ENCODE measurements at regions not wholly inside any gene's neighbourhood (a gene's known extent, or its start where the extent isn't known, plus 50 kb on each side); places are given as distances from the start of the nearest gene placed in this dataset.

- no TSS peak for BruUV-seq (replicated peaks)
- Histone ChIP-seq H2BK20ac (ENCODE audit: low read depth, low read length) (no peak overlapping the region), H3K36me3 (ENCODE audit: control insufficient read depth, insufficient read depth, low read length) (no peaks in the 10 kb centered on the region), H3K79me1 (ENCODE audit: low read depth in 1 of 2, low read length in 2 of 2) (no peaks in the 10 kb centered on the region), H3K9ac (ENCODE audit: low read depth, low read length) (no peak overlapping the region), H3K9me3 (ENCODE audit: control insufficient read depth, insufficient read depth, low read length) (no peaks in the 10 kb centered on the region), H3K56ac (ENCODE audit: extremely low read depth, insufficient read depth, low read length) (no peak overlapping the region), H4K20me1 (ENCODE audit: insufficient read depth, low read length) (no peaks in the 10 kb centered on the region), H2BK120ac (ENCODE audit: low read depth, low read length) (no peak overlapping the region), H2BK15ac (ENCODE audit: low read depth, low read length) (no peak overlapping the region), H3K4me1 (ENCODE audit: control insufficient read depth, insufficient read depth, low read length) (peaks cover 5% of the 10 kb centered on the region), H3K23ac (ENCODE audit: low read depth, low read length) (no peak overlapping the region), H3K9me1 (ENCODE audit: insufficient read depth, low read length) (peaks cover 6% of the 10 kb centered on the region), H4K8ac (ENCODE audit: low read depth in 2 of 2, low read length in 2 of 2) (no peak overlapping the region), H3K4ac (ENCODE audit: low read depth, low read length) (no peak overlapping the region), H4K91ac (ENCODE audit: insufficient read depth, low read depth, low read length) (no peak overlapping the region), H3K18ac (ENCODE audit: low read depth, low read length) (no peak overlapping the region), H3K27me3 (ENCODE audit: control insufficient read depth, insufficient read depth, low read length) (no peaks in the 10 kb centered on the region), H3K4me2 (ENCODE audit: low read depth, low read length) (no peak overlapping the region), H2AK5ac (ENCODE audit: low read depth, low read length) (no peak overlapping the region), H2AFZ (replicated peaks; ENCODE audit: low read length, poor library complexity) (no peak overlapping the region), H3K27ac (ENCODE audit: insufficient read depth, low read length) (no peak overlapping the region), H3K14ac (replicated peaks; ENCODE audit: low read depth, low read length) (no peak overlapping the region), H4K5ac (ENCODE audit: low read depth, low read length) (no peak overlapping the region), H3K4me3 (ENCODE audit: insufficient read depth, low read depth, low read length) (no peak overlapping the region), H2AK9ac (replicated peaks; ENCODE audit: low read depth, low read length, poor library complexity) (no peak overlapping the region), H2BK5ac (ENCODE audit: low read depth, low read length, poor library complexity, severe bottlenecking) (no peak overlapping the region)
- DNase-seq (no peak), ATAC-seq (ENCODE audit: low read depth) (no peak)
- ChIA-PET CTCF (interaction anchor here (1.3 kb wide), 1 partner anchor 16 kb away, joined by 3 read pairs; no protein-coding TSS in a partner anchor), POLR2A (ENCODE audit: unreplicated experiment) (no interaction called here)
- dilution Hi-C loops (cut with HindIII; ENCODE audit: low sequenced_read_pairs, unreplicated experiment) (no loop called here), intact Hi-C loops (cut with micrococcal nuclease) (no loop called here), in situ Hi-C loops (cut with MboI; ENCODE audit: low sequenced_read_pairs) (no loop called here)
- WGBS, 2 experiments (ENCODE audit: extremely low coverage in 2 of 2, insufficient read length in 1 of 2): no CpG with 5 or more reads among the region's 4 CpGs
- TF ChIP-seq POLR2A (IDR thresholded peaks at IDR 0.05; ENCODE audit: low read depth, low read length): no peak
- no peak for TF ChIP-seq RFX5 (IDR thresholded peaks at IDR 0.05; ENCODE audit: low read depth, low read length)
- TF ChIP-seq FOS (IDR thresholded peaks at IDR 0.05; ENCODE audit: low read depth, low read length): no peak
- TF ChIP-seq MXI1 (IDR thresholded peaks at IDR 0.05; ENCODE audit: borderline replicate concordance, low read depth, low read length): no peak
- TF ChIP-seq CTCF (conservative IDR thresholded peaks at IDR 0.05; ENCODE audit: low read depth, low read length): no peak
- TF ChIP-seq, protein P1, sequence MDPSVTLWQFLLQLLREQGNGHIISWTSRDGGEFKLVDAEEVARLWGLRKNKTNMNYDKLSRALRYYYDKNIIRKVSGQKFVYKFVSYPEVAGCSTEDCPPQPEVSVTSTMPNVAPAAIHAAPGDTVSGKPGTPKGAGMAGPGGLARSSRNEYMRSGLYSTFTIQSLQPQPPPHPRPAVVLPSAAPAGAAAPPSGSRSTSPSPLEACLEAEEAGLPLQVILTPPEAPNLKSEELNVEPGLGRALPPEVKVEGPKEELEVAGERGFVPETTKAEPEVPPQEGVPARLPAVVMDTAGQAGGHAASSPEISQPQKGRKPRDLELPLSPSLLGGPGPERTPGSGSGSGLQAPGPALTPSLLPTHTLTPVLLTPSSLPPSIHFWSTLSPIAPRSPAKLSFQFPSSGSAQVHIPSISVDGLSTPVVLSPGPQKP (IDR thresholded peaks at IDR 0.05; ENCODE audit: borderline replicate concordance, low read depth, low read length): no peak
- TF ChIP-seq SMC3 (IDR thresholded peaks at IDR 0.05; ENCODE audit: low read depth, low read length): no peak
- TF ChIP-seq, protein P2, sequence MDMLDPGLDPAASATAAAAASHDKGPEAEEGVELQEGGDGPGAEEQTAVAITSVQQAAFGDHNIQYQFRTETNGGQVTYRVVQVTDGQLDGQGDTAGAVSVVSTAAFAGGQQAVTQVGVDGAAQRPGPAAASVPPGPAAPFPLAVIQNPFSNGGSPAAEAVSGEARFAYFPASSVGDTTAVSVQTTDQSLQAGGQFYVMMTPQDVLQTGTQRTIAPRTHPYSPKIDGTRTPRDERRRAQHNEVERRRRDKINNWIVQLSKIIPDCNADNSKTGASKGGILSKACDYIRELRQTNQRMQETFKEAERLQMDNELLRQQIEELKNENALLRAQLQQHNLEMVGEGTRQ (IDR thresholded peaks at IDR 0.05; ENCODE audit: low read depth, low read length): no peak
- no peak for TF ChIP-seq BHLHE40 (IDR thresholded peaks at IDR 0.05; ENCODE audit: low read depth, low read length)
- TF ChIP-seq CEBPB (IDR thresholded peaks at IDR 0.05; ENCODE audit: low read depth, low read length): no peak
- TF ChIP-seq MAFK (IDR thresholded peaks at IDR 0.05; ENCODE audit: low read depth, low read length): no peak
- TF ChIP-seq RAD21 (IDR thresholded peaks at IDR 0.05; ENCODE audit: low read length): no peak
- no peak for TF ChIP-seq RCOR1 (IDR thresholded peaks at IDR 0.05; ENCODE audit: insufficient replicate concordance, low read length)
- no peak for TF ChIP-seq MAZ (IDR thresholded peaks at IDR 0.05; ENCODE audit: borderline replicate concordance, low read depth, low read length)
- no peak for TF ChIP-seq NFE2L2 (IDR thresholded peaks at IDR 0.05; ENCODE audit: low read depth, low read length)
- TF ChIP-seq CHD1 (IDR thresholded peaks at IDR 0.05; ENCODE audit: low read depth, low read length): no peak
Measured at GRCh38 chr4:138400543-138400942, 158.4 kb upstream of the SLC7A11 start.
